CD8-positive, alpha-beta memory T cell (primary cell): ENCODE measurements at regions not wholly inside any gene's neighbourhood (a gene's known extent, or its start where the extent isn't known, plus 50 kb on each side); places are given as distances from the start of the nearest gene placed in this dataset.

Experiments used
- CTCF ChIA-PET: fragments of 350-600 bp; sonication (Branson Sonifier 250); formaldehyde crosslinking; loops from one replicate; lab custom pipeline; 2021; ENCODE audit warnings: antibody characterized with exemption; lab: Charles Lee
- POLR2A ChIA-PET: fragments of 350-600 bp; sonication (Branson Sonifier 250); formaldehyde crosslinking; loops from one replicate; lab custom pipeline; 2021; ENCODE audit warnings: antibody characterized with exemption; lab: Charles Lee
- DNase-seq, 5 donors: peaks; one replicate each; pipeline versions ENCODE4 v3.0.0 to v3.0.0-alpha.2; 2020 to 2022; ENCODE audit warnings: mixed read lengths in 1 of 5
- H3K27ac ChIP-seq: one replicate; pipeline ENCODE4 v1.7.0; 2013; ENCODE audit warnings: low read depth, mild to moderate bottlenecking, low read length, moderate library complexity
- H3K27me3 ChIP-seq: 2 replicates; pipeline ENCODE4 v1.7.0; 2013; ENCODE audit warnings: low read length, mild to moderate bottlenecking; ENCODE audit not compliant: insufficient read depth, poor library complexity, severe bottlenecking
- H3K36me3 ChIP-seq: 2 replicates; pipeline ENCODE4 v1.7.0; 2013; ENCODE audit warnings: mild to moderate bottlenecking, low read length, moderate library complexity; ENCODE audit not compliant: insufficient read depth
- H3K4me1 ChIP-seq: 2 replicates; pipeline ENCODE4 v1.7.0; 2013; ENCODE audit warnings: mild to moderate bottlenecking, low read length, moderate library complexity; ENCODE audit not compliant: insufficient read depth
- H3K4me3 ChIP-seq: 2 replicates; pipeline ENCODE4 v1.7.0; 2013; ENCODE audit warnings: mild to moderate bottlenecking, low read length
- H3K9me3 ChIP-seq: 2 replicates; pipeline ENCODE4 v1.7.0; 2013; ENCODE audit warnings: mild to moderate bottlenecking, low read length
- H3K27ac Mint-ChIP-seq, 8 donors: one replicate each; pipeline ENCODE4 v1.8.0; 2020 to 2021; ENCODE audit warnings: mixed read lengths in 8 of 8, mild to moderate bottlenecking in 6 of 8, inconsistent platforms in 3 of 8, moderate library complexity in 3 of 8
- H3K27me3 Mint-ChIP-seq, 2 donors: one replicate each; pipeline ENCODE4 v1.8.0; 2020 to 2021; ENCODE audit warnings: mixed read lengths in 2 of 2, mild to moderate bottlenecking in 1 of 2, moderate library complexity in 1 of 2
- H3K36me3 Mint-ChIP-seq, 3 donors: one replicate each; pipeline ENCODE4 v1.8.0; 2020 to 2021; ENCODE audit warnings: mixed read lengths in 3 of 3, inconsistent platforms in 1 of 3, mild to moderate bottlenecking in 1 of 3
- H3K4me1 Mint-ChIP-seq, 3 donors: one replicate each; pipeline ENCODE4 v1.8.0; 2020 to 2021; ENCODE audit warnings: mixed read lengths in 3 of 3, inconsistent platforms in 1 of 3, mild to moderate bottlenecking in 1 of 3
- H3K4me3 Mint-ChIP-seq, 7 donors: one replicate each; pipeline ENCODE4 v1.8.0; 2020 to 2021; ENCODE audit warnings: mixed read lengths in 7 of 7, mild to moderate bottlenecking in 6 of 7, moderate library complexity in 4 of 7, inconsistent platforms in 2 of 7
- H3K9me3 Mint-ChIP-seq, 5 donors: one replicate each; pipeline ENCODE4 v1.8.0; 2020 to 2022; ENCODE audit warnings: mixed read lengths in 5 of 5, mild to moderate bottlenecking in 3 of 5, moderate library complexity in 2 of 5, inconsistent platforms in 1 of 5

GRCh38 chr2:204219196-204219595, 282.6 kb downstream of the ICOS start:
- H3K4me1 ChIP-seq, result no peaks in the 10 kb centered on the region
- no peaks in the 10 kb centered on the region for H3K36me3 ChIP-seq
- H3K9me3 ChIP-seq, result no peaks in the 10 kb centered on the region
- Mint-ChIP-seq H3K9me3 (peaks cover 0 to 12% (median 4%) of the 10 kb centered on the region in 5 donors), H3K36me3 (peaks cover 0 to 5% (median 4%) of the 10 kb centered on the region in 3 donors), H3K4me1 (no peaks in the 10 kb centered on the region), H3K4me3 (no peak overlapping the region), H3K27me3 (peaks cover 11 to 26% of the 10 kb centered on the region in 2 donors), H3K27ac (no peak overlapping the region)
- no peak overlapping the region for H3K4me3 ChIP-seq
- no peak for DNase-seq
- CTCF ChIA-PET, result no interaction called here
- POLR2A ChIA-PET, result no interaction called here
- no peaks in the 10 kb centered on the region for H3K27me3 ChIP-seq
- no peak overlapping the region for H3K27ac ChIP-seq

- no peaks in the 10 kb centered on the region for H3K4me1 Mint-ChIP-seq
- H3K27ac ChIP-seq, result no peak overlapping the region
- H3K4me1 ChIP-seq, result no peaks in the 10 kb centered on the region
- no peaks in the 10 kb centered on the region for H3K27me3 ChIP-seq
- peaks cover 0 to 4% (median 2%) of the 10 kb centered on the region in 5 donors for H3K9me3 Mint-ChIP-seq
- no peak for DNase-seq
- ChIA-PET POLR2A (no interaction called here), CTCF (no interaction called here)
- no peak overlapping the region for H3K4me3 ChIP-seq
- peaks cover 0 to 2% (median 0%) of the 10 kb centered on the region in 3 donors for H3K36me3 Mint-ChIP-seq
- no peak overlapping the region for H3K4me3 Mint-ChIP-seq
- no peak overlapping the region for H3K27ac Mint-ChIP-seq
- no peaks in the 10 kb centered on the region for H3K9me3 ChIP-seq
- no peaks in the 10 kb centered on the region for H3K36me3 ChIP-seq
- peaks cover 5 to 28% of the 10 kb centered on the region in 2 donors for H3K27me3 Mint-ChIP-seq
These were observed 284.3 kb downstream of the ICOS start for GRCh38 chr2:204220896-204221295.

GRCh38 chr2:204223046-204223445, 286.5 kb downstream of the ICOS start:
- Mint-ChIP-seq H3K4me1 (no peaks in the 10 kb centered on the region), H3K9me3 (peaks cover 0 to 4% (median 2%) of the 10 kb centered on the region in 5 donors), H3K36me3 (peaks cover 0 to 1% (median 0%) of the 10 kb centered on the region in 3 donors), H3K27ac (no peak overlapping the region), H3K27me3 (peaks cover 8 to 29% of the 10 kb centered on the region in 2 donors), H3K4me3 (no peak overlapping the region)
- ChIA-PET CTCF (no interaction called here), POLR2A (no interaction called here)
- H3K36me3 ChIP-seq, result no peaks in the 10 kb centered on the region
- H3K4me3 ChIP-seq, result no peak overlapping the region
- no peaks in the 10 kb centered on the region for H3K9me3 ChIP-seq
- no peak overlapping the region for H3K27ac ChIP-seq
- no peaks in the 10 kb centered on the region for H3K4me1 ChIP-seq
- H3K27me3 ChIP-seq, result no peaks in the 10 kb centered on the region
- DNase-seq, result no peak

- H3K36me3 ChIP-seq, result no peaks in the 10 kb centered on the region
- H3K9me3 Mint-ChIP-seq, result peaks cover 0 to 1% (median 0%) of the 10 kb centered on the region in 5 donors
- no peaks in the 10 kb centered on the region for H3K4me1 Mint-ChIP-seq
- no peaks in the 10 kb centered on the region for H3K36me3 Mint-ChIP-seq
- CTCF ChIA-PET, result no interaction called here
- no peak for DNase-seq
- H3K4me3 Mint-ChIP-seq, result no peak overlapping the region
- H3K27ac ChIP-seq, result no peak overlapping the region
- H3K9me3 ChIP-seq, result no peaks in the 10 kb centered on the region
- POLR2A ChIA-PET, result no interaction called here
- no peak overlapping the region for H3K27ac Mint-ChIP-seq
- no peaks in the 10 kb centered on the region for H3K27me3 ChIP-seq
- no peak overlapping the region for H3K4me3 ChIP-seq
- peaks cover 10 to 34% of the 10 kb centered on the region in 2 donors for H3K27me3 Mint-ChIP-seq
- H3K4me1 ChIP-seq, result no peaks in the 10 kb centered on the region
These were observed 287.0 kb downstream of the ICOS start for GRCh38 chr2:204223544-204223943.

GRCh38 chr2:204225671-204226073, 289.1 kb downstream of the ICOS start:
- Histone ChIP-seq H3K4me1 (no peaks in the 10 kb centered on the region), H3K4me3 (no peak overlapping the region), H3K9me3 (no peaks in the 10 kb centered on the region), H3K36me3 (no peaks in the 10 kb centered on the region), H3K27ac (no peak overlapping the region), H3K27me3 (no peaks in the 10 kb centered on the region)
- CTCF ChIA-PET, result no interaction called here
- Mint-ChIP-seq H3K4me3 (no peak overlapping the region), H3K27me3 (peaks cover 11 to 45% of the 10 kb centered on the region in 2 donors), H3K4me1 (no peaks in the 10 kb centered on the region), H3K9me3 (no peaks in the 10 kb centered on the region), H3K27ac (no peak overlapping the region), H3K36me3 (no peaks in the 10 kb centered on the region)
- POLR2A ChIA-PET, result no interaction called here
- DNase-seq, result no peak

- Histone ChIP-seq H3K27ac (no peak overlapping the region), H3K36me3 (no peaks in the 10 kb centered on the region), H3K4me1 (no peaks in the 10 kb centered on the region), H3K4me3 (no peak overlapping the region), H3K27me3 (no peaks in the 10 kb centered on the region), H3K9me3 (no peaks in the 10 kb centered on the region)
- no peaks in the 10 kb centered on the region for H3K4me1 Mint-ChIP-seq
- H3K36me3 Mint-ChIP-seq, result no peaks in the 10 kb centered on the region
- ChIA-PET POLR2A (no interaction called here), CTCF (no interaction called here)
- H3K27me3 Mint-ChIP-seq, result peaks cover 13 to 50% of the 10 kb centered on the region in 2 donors
- H3K9me3 Mint-ChIP-seq, result no peaks in the 10 kb centered on the region
- H3K4me3 Mint-ChIP-seq, result no peak overlapping the region
- no peak for DNase-seq
- H3K27ac Mint-ChIP-seq, result no peak overlapping the region
These were observed 289.8 kb downstream of the ICOS start for GRCh38 chr2:204226305-204226880.

GRCh38 chr2:204228169-204228886, 291.8 kb downstream of the ICOS start:
- H3K36me3 ChIP-seq, result no peaks in the 10 kb centered on the region
- H3K27ac ChIP-seq, result no peak overlapping the region
- CTCF ChIA-PET, result no interaction called here
- Mint-ChIP-seq H3K4me3 (no peak overlapping the region), H3K36me3 (no peaks in the 10 kb centered on the region), H3K27ac (no peak overlapping the region), H3K4me1 (no peaks in the 10 kb centered on the region), H3K27me3 (peaks cover 14 to 52% of the 10 kb centered on the region in 2 donors), H3K9me3 (no peaks in the 10 kb centered on the region)
- no peak for DNase-seq
- POLR2A ChIA-PET, result no interaction called here
- no peaks in the 10 kb centered on the region for H3K27me3 ChIP-seq
- no peaks in the 10 kb centered on the region for H3K4me1 ChIP-seq
- H3K4me3 ChIP-seq, result no peak overlapping the region
- no peaks in the 10 kb centered on the region for H3K9me3 ChIP-seq

GRCh38 chr2:204234248-204234647, 297.7 kb downstream of the ICOS start:
- H3K4me3 Mint-ChIP-seq, result no peak overlapping the region
- no peaks in the 10 kb centered on the region for H3K27me3 ChIP-seq
- H3K27me3 Mint-ChIP-seq, result peaks cover 7 to 38% of the 10 kb centered on the region in 2 donors
- POLR2A ChIA-PET, result no interaction called here
- no peaks in the 10 kb centered on the region for H3K4me1 ChIP-seq
- no peaks in the 10 kb centered on the region for H3K4me1 Mint-ChIP-seq
- no peak overlapping the region for H3K27ac ChIP-seq
- H3K4me3 ChIP-seq, result no peak overlapping the region
- no peaks in the 10 kb centered on the region for H3K36me3 ChIP-seq
- H3K9me3 ChIP-seq, result no peaks in the 10 kb centered on the region
- CTCF ChIA-PET, result no interaction called here
- H3K36me3 Mint-ChIP-seq, result no peaks in the 10 kb centered on the region
- H3K9me3 Mint-ChIP-seq, result no peaks in the 10 kb centered on the region
- no peak for DNase-seq
- no peak overlapping the region for H3K27ac Mint-ChIP-seq
